GM12873 (cell line): ENCODE measurements at regions not wholly inside any gene's neighbourhood (a gene's known extent, or its start where the extent isn't known, plus 50 kb on each side); places are given as distances from the start of the nearest gene placed in this dataset.

Experiments
- TF ChIP-seq, protein P1 (sequence below): IDR thresholded peaks from 2 replicates; pipeline ENCODE4 v1.5.1; 2012; ENCODE audit warnings: low read depth, mild to moderate bottlenecking, moderate library complexity, low read length, control low read depth; ENCODE audit not compliant: insufficient read depth; ENCODE audit errors: missing control alignments

DNA sequence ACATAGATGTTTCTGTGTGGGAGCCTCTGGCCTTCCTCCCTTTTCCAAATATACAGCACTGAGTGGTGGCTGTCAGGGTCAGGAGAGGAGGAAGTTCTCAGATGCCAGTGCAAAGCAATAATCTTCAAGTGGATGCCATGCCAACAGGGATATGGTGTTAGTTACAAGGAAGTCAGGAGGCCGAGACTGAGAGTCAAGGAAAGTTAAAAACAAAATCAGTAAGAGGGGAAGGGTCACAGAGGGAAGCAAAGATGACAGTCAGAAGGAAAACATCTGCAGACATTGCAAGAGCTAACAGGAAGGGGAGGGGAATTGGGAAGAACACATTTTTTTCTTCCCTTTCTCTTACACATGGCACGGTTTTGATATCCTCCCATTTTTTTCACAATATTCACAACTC, 691.4 kb downstream of the ADGRL2 start:
- TF ChIP-seq, protein P1, sequence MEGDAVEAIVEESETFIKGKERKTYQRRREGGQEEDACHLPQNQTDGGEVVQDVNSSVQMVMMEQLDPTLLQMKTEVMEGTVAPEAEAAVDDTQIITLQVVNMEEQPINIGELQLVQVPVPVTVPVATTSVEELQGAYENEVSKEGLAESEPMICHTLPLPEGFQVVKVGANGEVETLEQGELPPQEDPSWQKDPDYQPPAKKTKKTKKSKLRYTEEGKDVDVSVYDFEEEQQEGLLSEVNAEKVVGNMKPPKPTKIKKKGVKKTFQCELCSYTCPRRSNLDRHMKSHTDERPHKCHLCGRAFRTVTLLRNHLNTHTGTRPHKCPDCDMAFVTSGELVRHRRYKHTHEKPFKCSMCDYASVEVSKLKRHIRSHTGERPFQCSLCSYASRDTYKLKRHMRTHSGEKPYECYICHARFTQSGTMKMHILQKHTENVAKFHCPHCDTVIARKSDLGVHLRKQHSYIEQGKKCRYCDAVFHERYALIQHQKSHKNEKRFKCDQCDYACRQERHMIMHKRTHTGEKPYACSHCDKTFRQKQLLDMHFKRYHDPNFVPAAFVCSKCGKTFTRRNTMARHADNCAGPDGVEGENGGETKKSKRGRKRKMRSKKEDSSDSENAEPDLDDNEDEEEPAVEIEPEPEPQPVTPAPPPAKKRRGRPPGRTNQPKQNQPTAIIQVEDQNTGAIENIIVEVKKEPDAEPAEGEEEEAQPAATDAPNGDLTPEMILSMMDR, result no peak

DNA sequence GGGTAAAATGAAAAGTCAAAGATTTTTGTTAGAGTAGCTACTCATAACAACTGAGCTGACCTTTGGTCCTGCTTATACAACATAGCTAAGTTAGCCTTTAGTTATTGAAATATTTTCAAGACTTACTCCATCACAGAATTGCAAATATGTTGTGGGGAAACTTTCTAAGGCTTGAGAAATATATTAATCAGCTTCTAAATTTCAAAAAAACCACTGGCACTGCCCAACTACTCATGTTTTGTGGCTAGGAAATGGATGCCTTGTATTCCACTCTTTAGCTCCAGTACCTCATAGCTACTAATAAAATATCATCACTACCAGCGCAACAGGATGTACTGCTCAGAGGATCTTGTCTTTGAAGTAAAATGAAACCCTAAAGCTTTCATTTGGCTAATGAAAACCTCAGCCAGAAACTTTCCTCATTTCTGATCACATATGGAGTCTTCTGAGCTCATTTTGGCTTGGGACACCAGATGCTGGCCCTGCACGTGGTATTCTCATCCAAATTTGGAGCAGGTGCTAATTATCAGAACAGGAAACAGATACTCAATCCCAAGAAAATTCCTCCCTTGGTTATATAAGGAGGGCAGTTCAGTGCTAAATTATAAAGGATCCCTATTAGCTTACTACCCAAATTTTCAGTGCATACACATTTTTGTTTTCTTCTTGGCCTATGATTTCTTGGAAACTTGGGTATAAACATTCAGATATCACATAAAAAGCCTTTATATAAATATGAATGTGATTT, 690.7 kb downstream of the ADGRL2 start:
- TF ChIP-seq, protein P1, result no peak

DNA sequence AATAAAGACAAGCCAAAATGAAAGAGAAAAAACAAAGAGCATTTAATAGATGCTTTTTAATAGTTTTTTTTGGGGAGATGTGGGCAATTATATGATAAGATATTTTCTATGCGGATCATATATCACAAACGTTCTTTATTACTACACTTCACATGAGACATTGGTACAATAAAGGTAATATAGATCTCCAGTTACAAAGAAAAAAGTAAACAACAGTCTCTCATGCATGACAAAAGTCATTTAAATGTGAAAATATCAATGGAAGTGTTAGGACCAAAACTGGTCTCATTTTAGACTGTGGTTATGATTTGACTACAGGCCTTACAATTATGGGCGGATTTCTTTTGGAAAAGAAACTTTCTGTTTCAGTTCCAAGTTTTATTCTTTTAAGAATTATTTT, 687.0 kb downstream of the ADGRL2 start:
- TF ChIP-seq, protein P1, result no peak

DNA sequence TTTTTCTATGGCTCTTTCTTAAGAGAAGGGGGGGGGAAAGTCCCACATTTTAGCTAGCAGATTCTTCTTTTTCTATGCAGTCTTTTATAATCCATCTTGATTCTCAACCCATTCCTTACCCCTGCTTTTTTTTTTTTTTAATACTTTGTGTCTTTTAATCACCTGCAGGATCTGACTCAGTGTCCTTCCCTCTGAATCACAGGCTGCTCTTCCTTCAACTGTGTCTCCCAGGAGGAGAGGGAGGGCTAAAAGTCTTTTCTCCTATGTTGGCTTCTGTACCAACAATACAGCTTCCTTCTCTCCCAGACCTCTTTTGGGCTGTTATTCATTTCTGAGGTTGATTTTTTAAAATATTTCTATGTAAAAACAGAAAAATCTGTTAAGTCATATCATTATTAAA, 686.2 kb downstream of the ADGRL2 start:
- TF ChIP-seq, protein P1, result no peak

DNA sequence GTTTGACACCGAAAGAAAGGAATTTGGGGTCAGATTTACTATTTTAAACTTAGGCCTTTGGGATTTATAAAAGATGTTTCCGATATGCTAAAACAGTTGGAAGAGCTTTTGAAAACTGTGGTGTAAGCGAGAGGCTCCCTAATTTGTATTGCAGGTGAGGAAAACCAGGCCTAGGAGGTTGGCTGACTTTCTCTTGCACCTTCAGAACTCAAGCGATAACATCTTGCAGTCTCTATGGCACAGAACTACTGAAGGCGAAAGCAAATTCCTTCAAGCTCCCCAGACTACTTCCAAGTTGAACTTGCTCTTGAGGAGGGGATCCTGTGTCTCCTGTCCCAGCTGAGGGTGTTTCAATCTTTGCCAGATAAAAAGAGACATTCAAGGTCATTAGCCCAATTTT, 685.7 kb downstream of the ADGRL2 start:
- TF ChIP-seq, protein P1, result no peak

DNA sequence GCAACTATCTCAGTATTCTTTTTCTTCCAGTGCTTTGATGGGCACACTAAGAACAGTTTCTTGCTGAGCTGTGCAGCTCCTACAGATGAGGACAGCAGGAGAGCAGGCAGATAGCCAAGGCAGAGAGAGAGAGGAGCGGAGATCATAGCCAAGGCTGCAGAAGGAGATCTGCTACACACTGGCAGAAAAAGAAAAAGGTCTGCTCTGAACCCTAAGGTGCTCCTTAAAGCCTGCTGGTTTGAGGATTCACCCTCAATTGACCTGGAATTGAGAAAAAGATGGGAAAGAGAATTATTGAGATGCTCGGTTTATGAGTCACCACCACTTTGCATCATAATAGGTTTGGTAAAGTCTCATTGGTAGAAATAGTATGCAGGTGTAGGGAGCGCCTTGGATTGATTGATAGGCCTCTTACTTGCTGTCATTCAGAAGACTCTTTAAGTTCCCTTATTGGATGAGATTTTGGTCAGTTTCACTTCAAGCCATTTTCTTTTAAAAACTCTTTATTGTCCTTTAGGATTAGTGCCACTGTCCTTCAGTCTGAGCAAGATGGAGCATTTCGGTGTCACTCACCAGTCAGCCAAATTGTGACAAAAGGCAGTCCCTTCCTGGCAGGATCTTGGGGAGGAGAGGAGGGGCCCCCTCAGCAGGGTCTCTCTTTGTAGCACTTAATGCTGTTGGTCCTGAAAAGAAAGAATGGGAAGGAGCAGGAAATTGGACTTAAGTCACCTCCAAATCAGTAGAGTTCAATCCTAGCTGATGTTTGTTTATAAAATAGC, 685.0 kb downstream of the ADGRL2 start:
- TF ChIP-seq, protein P1, result no peak

DNA sequence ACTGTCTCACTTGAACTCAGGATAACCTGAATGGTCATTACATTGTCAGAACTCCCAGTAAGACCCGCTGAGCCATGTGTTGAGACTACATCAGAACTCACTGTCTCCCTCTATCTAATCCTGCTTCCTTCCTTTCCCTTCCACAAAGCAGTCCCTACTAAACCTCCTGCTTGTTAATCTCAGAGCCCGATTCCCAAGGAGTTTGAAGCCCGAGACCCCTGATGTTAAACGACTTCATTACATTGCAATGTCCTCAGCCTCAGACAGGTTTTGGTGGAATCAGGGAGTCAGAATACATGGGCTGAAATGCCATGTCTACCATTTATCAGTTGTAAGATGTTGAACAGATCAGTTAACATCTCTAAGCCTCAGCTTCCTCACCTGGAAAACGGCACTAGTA, 682.4 kb downstream of the ADGRL2 start:
- TF ChIP-seq, protein P1, result no peak
